Liver (tissue), 3 donors: ENCODE measurements at regions not wholly inside any gene's neighbourhood (a gene's known extent, or its start where the extent isn't known, plus 50 kb on each side); places are given as distances from the start of the nearest gene placed in this dataset.

Experiments
- GABPA ChIP-seq, 2 donors: IDR thresholded peaks in 1 of 2; conservative IDR thresholded peaks in 1 of 2; 2 replicates each; pipeline ENCODE4 v1.6.1; 2016; ENCODE audit warnings: antibody characterized with exemption in 2 of 2, mild to moderate bottlenecking in 1 of 2, moderate library complexity in 1 of 2
- MAX ChIP-seq: IDR thresholded peaks from 2 replicates; pipeline ENCODE4 v1.6.1; 2016; ENCODE audit warnings: antibody characterized with exemption
- RAD21 ChIP-seq, 2 donors: IDR thresholded peaks; 2 replicates each; pipeline ENCODE4 v1.6.1; 2016; ENCODE audit warnings: antibody characterized with exemption in 2 of 2, mild to moderate bottlenecking in 2 of 2
- SP1 ChIP-seq: IDR thresholded peaks from 2 replicates; pipeline ENCODE4 v1.6.1; 2018; ENCODE audit warnings: antibody characterized with exemption, mild to moderate bottlenecking
- TF ChIP-seq, protein P1 (sequence below): fragments of 150-350 bp; IDR thresholded peaks from 2 replicates; pipeline ENCODE4 v1.5.1; 2017; ENCODE audit warnings: improper control_type of control experiment, low read depth, low read length; ENCODE audit not compliant: missing input control
- donor health status: healthy.
- donor health status: healthy.

DNA sequence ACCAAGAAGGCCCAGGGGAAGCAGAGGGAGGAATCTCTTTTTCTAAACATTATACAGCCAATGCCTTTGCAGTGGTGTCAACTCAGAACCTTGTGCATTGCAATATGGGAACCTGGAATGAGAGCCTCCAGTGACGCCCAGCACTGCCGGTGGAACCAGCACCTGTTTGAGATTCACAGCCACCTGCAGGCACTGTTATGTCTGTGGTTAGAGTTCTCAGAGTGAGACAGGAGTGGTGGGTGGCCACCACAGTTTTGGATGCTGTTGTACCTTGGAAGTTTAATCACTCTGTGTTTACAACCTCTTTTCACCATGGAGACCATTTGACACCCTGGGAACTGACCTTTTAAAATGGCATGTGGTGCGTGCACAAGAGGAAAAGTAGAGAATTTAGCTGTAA is 185.3 kb upstream of the KCNG1 start:
- TF ChIP-seq, protein P1, sequence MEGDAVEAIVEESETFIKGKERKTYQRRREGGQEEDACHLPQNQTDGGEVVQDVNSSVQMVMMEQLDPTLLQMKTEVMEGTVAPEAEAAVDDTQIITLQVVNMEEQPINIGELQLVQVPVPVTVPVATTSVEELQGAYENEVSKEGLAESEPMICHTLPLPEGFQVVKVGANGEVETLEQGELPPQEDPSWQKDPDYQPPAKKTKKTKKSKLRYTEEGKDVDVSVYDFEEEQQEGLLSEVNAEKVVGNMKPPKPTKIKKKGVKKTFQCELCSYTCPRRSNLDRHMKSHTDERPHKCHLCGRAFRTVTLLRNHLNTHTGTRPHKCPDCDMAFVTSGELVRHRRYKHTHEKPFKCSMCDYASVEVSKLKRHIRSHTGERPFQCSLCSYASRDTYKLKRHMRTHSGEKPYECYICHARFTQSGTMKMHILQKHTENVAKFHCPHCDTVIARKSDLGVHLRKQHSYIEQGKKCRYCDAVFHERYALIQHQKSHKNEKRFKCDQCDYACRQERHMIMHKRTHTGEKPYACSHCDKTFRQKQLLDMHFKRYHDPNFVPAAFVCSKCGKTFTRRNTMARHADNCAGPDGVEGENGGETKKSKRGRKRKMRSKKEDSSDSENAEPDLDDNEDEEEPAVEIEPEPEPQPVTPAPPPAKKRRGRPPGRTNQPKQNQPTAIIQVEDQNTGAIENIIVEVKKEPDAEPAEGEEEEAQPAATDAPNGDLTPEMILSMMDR, result no peak
- TF ChIP-seq MAX (no peak), SP1 (no peak), GABPA (IDR thresholded peaks at IDR 0.05 in 1 of 2, conservative IDR thresholded peaks at IDR 0.05 in 1 of 2) (no peak), RAD21 (IDR thresholded peaks at IDR 0.05) (no peak)
